ENCODE measurements at regions not wholly inside any gene's neighbourhood (a gene's known extent, or its start where the extent isn't known, plus 50 kb on each side); places are given as distances from the start of the nearest gene placed in this dataset.

DNA sequence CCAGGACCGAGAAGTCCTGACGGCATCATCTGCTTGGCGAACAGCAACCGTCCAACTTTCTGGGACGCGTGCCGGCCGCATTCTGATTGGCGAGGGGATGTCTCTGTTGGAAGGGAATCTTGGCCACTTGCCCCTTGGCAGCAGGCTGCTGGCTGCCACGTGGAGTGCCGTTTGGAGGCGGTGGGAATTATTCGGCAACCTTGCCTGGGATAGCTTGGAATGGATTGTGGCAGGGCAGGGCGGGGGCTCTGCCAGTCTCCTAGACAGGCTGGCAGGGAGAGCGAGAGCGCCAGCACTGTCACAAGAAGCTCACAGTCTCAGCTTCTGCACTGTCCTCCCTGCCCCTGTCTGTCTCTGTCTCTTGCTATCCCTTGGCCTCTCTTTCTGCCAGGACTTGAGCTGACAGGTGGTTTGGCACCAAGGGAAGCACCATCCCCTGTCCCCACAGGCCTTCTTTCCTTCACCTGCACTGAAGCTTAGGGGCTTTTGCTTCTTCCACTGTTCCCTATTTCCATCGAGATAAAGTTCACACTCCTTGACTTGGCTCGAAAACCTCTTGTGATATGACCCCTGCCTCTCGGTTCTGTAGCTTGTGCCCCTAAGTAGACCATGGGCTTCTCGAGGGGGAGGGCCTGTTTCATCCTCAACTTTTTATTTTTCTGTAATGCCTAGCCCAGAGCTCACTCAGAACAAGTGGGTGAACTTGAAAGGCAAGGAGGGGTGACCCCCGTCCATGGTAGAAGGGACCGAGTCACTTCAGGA is 201.9 kb downstream of the PHETA1 start:
- ATAC-seq (no peak), DNase-seq (ENCODE audit: low read depth, low spot score) (no peak)
- Histone ChIP-seq H4K20me1 (ENCODE audit: insufficient read depth) (no peaks in the 10 kb centered on the region), H3K79me2 (ENCODE audit: insufficient read depth, low read length) (no peaks in the 10 kb centered on the region), H3K4me3 (replicated peaks in 1 of 2; ENCODE audit: low read depth in 1 of 2, low read length in 2 of 2) (no peak overlapping the region), H3K4me2 (ENCODE audit: low read length) (no peak overlapping the region), H3K9ac (ENCODE audit: low read length) (no peak overlapping the region), H3K27me3 (ENCODE audit: insufficient read depth, low read length) (peaks cover 12% of the 10 kb centered on the region; the same call in 1 of the 2 replicates), H3K27ac (ENCODE audit: low read depth, low read length) (no peak overlapping the region), H3K9me3 (ENCODE audit: control insufficient read depth in 1 of 2, insufficient read depth in 1 of 2, low read depth in 1 of 2, low read length in 2 of 2) (no peaks in the 10 kb centered on the region), H3K4me1 (ENCODE audit: control insufficient read depth in 1 of 2, insufficient read depth in 2 of 2, low read length in 2 of 2) (peaks cover 0 to 5% of the 10 kb centered on the region in 2 experiments; a peak in 2 of 4 replicates), H2AFZ (ENCODE audit: low read depth, low read length, poor library complexity, severe bottlenecking) (no peak overlapping the region), H3K9me2 (ENCODE audit: insufficient read depth) (no peaks in the 10 kb centered on the region), H3K36me3 (ENCODE audit: control insufficient read depth in 1 of 2, insufficient read depth in 2 of 2, low read length in 2 of 2) (no peaks in the 10 kb centered on the region)
- ChIA-PET RAD21 (ENCODE audit: low non-redundant PET in 1 of 2, low total read pairs in 2 of 2, uncharacterized antibody in 2 of 2, unreplicated experiment in 2 of 2) (no interaction called here), POLR2A (no interaction called here), CTCF (no interaction called here)
- no peak for TF ChIP-seq TCF7L2 (IDR thresholded peaks at IDR 0.05; ENCODE audit: borderline replicate concordance, extremely low read depth, insufficient read depth, insufficient read length)
- TF ChIP-seq POLR2AphosphoS5 (IDR thresholded peaks at IDR 0.05; ENCODE audit: low read depth, low read length) = no peak
- TF ChIP-seq, protein P1, sequence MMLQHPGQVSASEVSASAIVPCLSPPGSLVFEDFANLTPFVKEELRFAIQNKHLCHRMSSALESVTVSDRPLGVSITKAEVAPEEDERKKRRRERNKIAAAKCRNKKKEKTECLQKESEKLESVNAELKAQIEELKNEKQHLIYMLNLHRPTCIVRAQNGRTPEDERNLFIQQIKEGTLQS (IDR thresholded peaks at IDR 0.05) = no peak
- TF ChIP-seq RAD21 (IDR thresholded peaks at IDR 0.05; ENCODE audit: low read depth) = no peak
- no peak for TF ChIP-seq YY1 (IDR thresholded peaks at IDR 0.05; ENCODE audit: extremely low read depth, insufficient replicate concordance, low read depth, low read length)
- no peak for TF ChIP-seq SP1 (IDR thresholded peaks at IDR 0.05; ENCODE audit: low read depth)
- no peak for TF ChIP-seq EZH2 (IDR thresholded peaks at IDR 0.05)
- TF ChIP-seq, protein P2, sequence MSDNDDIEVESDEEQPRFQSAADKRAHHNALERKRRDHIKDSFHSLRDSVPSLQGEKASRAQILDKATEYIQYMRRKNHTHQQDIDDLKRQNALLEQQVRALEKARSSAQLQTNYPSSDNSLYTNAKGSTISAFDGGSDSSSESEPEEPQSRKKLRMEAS (IDR thresholded peaks at IDR 0.05) = no peak
- intact Hi-C loops (cut with micrococcal nuclease) = no loop called here
- no TSS peak for BruUV-seq (replicated peaks)
